GM20431 (cell line): ENCODE measurements at regions not wholly inside any gene's neighbourhood (a gene's known extent, or its start where the extent isn't known, plus 50 kb on each side); places are given as distances from the start of the nearest gene placed in this dataset.
"Not testable (repeated sequence)": the region's sequence is repeated elsewhere in the genome, so short reads cannot be mapped to it uniquely, and the experiment has no call there.

Experiments
- in situ Hi-C: fragments of 300-500 bp; cut with MseI, MboI; formaldehyde crosslinking; loops from one replicate; pipeline ENCODE4 v1.15.0; 2020; ENCODE audit warnings: low sequenced_read_pairs; ENCODE audit not compliant: unreplicated experiment

- in situ Hi-C loops: no loop called here
Observed at GRCh38 chr16:66250686-66251431, 115.6 kb upstream of the CDH5 start.

GRCh38 chr16:66247516-66248481 lies 118.7 kb upstream of the CDH5 start:
- in situ Hi-C loops: no loop called here

GRCh38 chr16:66245868-66246267 lies 120.6 kb upstream of the CDH5 start:
- in situ Hi-C loops: no loop called here

GRCh38 chr16:66245072-66245471 lies 121.4 kb upstream of the CDH5 start:
- in situ Hi-C loops: no loop called here

GRCh38 chr16:66242672-66243071 lies 123.8 kb upstream of the CDH5 start:
- in situ Hi-C loops: no loop called here

GRCh38 chr16:66242206-66242605 lies 124.3 kb upstream of the CDH5 start:
- in situ Hi-C loops: not testable (repeated sequence)

- in situ Hi-C loops: no loop called here
Observed at GRCh38 chr16:66240631-66241395, 125.7 kb upstream of the CDH5 start.

- in situ Hi-C loops: no loop called here
Observed at GRCh38 chr16:66240088-66240487, 126.4 kb upstream of the CDH5 start.

GRCh38 chr16:66238696-66239095 lies 127.8 kb upstream of the CDH5 start:
- in situ Hi-C loops: no loop called here

- in situ Hi-C loops: no loop called here
Observed at GRCh38 chr16:66236301-66236700, 130.2 kb upstream of the CDH5 start.

GRCh38 chr16:66231452-66232160 lies 134.9 kb upstream of the CDH5 start:
- in situ Hi-C loops: no loop called here

- in situ Hi-C loops: loop anchor here (10.0 kb wide), 1 partner anchor 55 kb away; no protein-coding TSS in a partner anchor
Observed at GRCh38 chr16:66229651-66230050, 136.8 kb upstream of the CDH5 start.

GRCh38 chr16:66228792-66229191 lies 137.7 kb upstream of the CDH5 start:
- in situ Hi-C loops: loop anchor here (10.0 kb wide), 1 partner anchor 56 kb away; no protein-coding TSS in a partner anchor

GRCh38 chr16:66227766-66228530 lies 138.5 kb upstream of the CDH5 start:
- in situ Hi-C loops: loop anchor here (10.0 kb wide), 1 partner anchor 57 kb away; no protein-coding TSS in a partner anchor

GRCh38 chr16:66226762-66227161 lies 139.7 kb upstream of the CDH5 start:
- in situ Hi-C loops: loop anchor here (10.0 kb wide), 1 partner anchor 58 kb away; no protein-coding TSS in a partner anchor

- in situ Hi-C loops: loop anchor here (10.0 kb wide), 1 partner anchor 59 kb away; no protein-coding TSS in a partner anchor
Observed at GRCh38 chr16:66225696-66226095, 140.8 kb upstream of the CDH5 start.

- in situ Hi-C loops: loop anchor here (10.0 kb wide), 1 partner anchor 60 kb away; no protein-coding TSS in a partner anchor
Observed at GRCh38 chr16:66224626-66225025, 141.9 kb upstream of the CDH5 start.

GRCh38 chr16:66224186-66224585 lies 142.3 kb upstream of the CDH5 start:
- in situ Hi-C loops: loop anchor here (10.0 kb wide), 1 partner anchor 61 kb away; no protein-coding TSS in a partner anchor
